Fibroblast of lung (primary cell): ENCODE measurements at regions not wholly inside any gene's neighbourhood (a gene's known extent, or its start where the extent isn't known, plus 50 kb on each side); places are given as distances from the start of the nearest gene placed in this dataset.

Experiments
- DNase-seq, 2 donors: peaks; one replicate each; pipeline versions ENCODE4 v3.0.0 to v3.0.0-alpha.2; 2010; ENCODE audit warnings: low read depth in 2 of 2
- H2AFZ ChIP-seq: 2 replicates; pipeline ENCODE4 v1.5.1; 2012; ENCODE audit warnings: low read length, control low read depth, inconsistent platforms
- H3K27ac ChIP-seq: 2 replicates; pipeline ENCODE4 v1.5.1; 2011; ENCODE audit warnings: low read length, control low read depth; ENCODE audit not compliant: insufficient read depth
- H3K27me3 ChIP-seq: 2 replicates; pipeline ENCODE4 v1.5.1; 2011; ENCODE audit warnings: mild to moderate bottlenecking, low read length; ENCODE audit not compliant: control insufficient read depth, insufficient read depth
- H3K36me3 ChIP-seq: 2 replicates; pipeline ENCODE4 v1.5.1; 2011; ENCODE audit warnings: low read length; ENCODE audit not compliant: control insufficient read depth, insufficient read depth
- H3K4me1 ChIP-seq: 2 replicates; pipeline ENCODE4 v1.5.1; 2011; ENCODE audit warnings: low read length; ENCODE audit not compliant: control insufficient read depth, insufficient read depth; ENCODE audit errors: extremely low read depth
- H3K4me2 ChIP-seq: 2 replicates; pipeline ENCODE4 v1.5.1; 2011; ENCODE audit warnings: low read length, control low read depth; ENCODE audit not compliant: insufficient read depth; ENCODE audit errors: extremely low read depth
- H3K4me3 ChIP-seq, 4 experiments: fragments of 200-600 bp in 1 of 4; sonication (generic) in 1 of 4; replicated peaks in 1 of 4; 2 replicates each; pipeline ENCODE4 v1.5.1; 2011 to 2016; ENCODE audit warnings: low read length in 4 of 4, low read depth in 3 of 4, mild to moderate bottlenecking in 3 of 4, control low read depth in 2 of 4, inconsistent platforms in 1 of 4, mixed read lengths in 1 of 4; ENCODE audit not compliant: insufficient read depth in 1 of 4; ENCODE audit errors: control extremely low read depth in 1 of 4
- H3K79me2 ChIP-seq: 2 replicates; pipeline ENCODE4 v1.5.1; 2012; ENCODE audit warnings: mild to moderate bottlenecking, low read length, inconsistent platforms; ENCODE audit not compliant: control insufficient read depth, insufficient read depth
- H3K9ac ChIP-seq: 2 replicates; pipeline ENCODE4 v1.5.1; 2011; ENCODE audit warnings: mild to moderate bottlenecking, low read length, control low read depth; ENCODE audit not compliant: insufficient read depth
- H3K9me3 ChIP-seq: 2 replicates; pipeline ENCODE4 v1.5.1; 2012; ENCODE audit warnings: low read depth, low read length; ENCODE audit not compliant: control insufficient read depth, insufficient read depth
- H4K20me1 ChIP-seq: 2 replicates; pipeline ENCODE4 v1.5.1; 2011; ENCODE audit warnings: low read length; ENCODE audit not compliant: control insufficient read depth, insufficient read depth; ENCODE audit errors: extremely low read depth
- CTCF ChIP-seq, 2 donors: IDR thresholded peaks in 1 of 2; conservative IDR thresholded peaks in 1 of 2; 1 replicate in 1 of 2; 2 replicates in 1 of 2; pipeline ENCODE4 v1.5.1; 2011 to 2012; ENCODE audit warnings: low read length in 2 of 2, control low read depth in 1 of 2, inconsistent platforms in 1 of 2, low read depth in 1 of 2, mild to moderate bottlenecking in 1 of 2
- EZH2 ChIP-seq: IDR thresholded peaks from 2 replicates; pipeline ENCODE4 v1.5.1; 2012; ENCODE audit warnings: low read length, control low read depth, mild to moderate bottlenecking; ENCODE audit errors: missing control alignments

GRCh38 chr13:33756929-33757328 lies 61.0 kb upstream of the RFC3 start:
- H3K79me2 ChIP-seq, result no peaks in the 10 kb centered on the region
- H3K27ac ChIP-seq, result no peak overlapping the region
- H3K9me3 ChIP-seq, result no peaks in the 10 kb centered on the region
- no peaks in the 10 kb centered on the region for H4K20me1 ChIP-seq
- H3K9ac ChIP-seq, result no peak overlapping the region
- no peak overlapping the region for H2AFZ ChIP-seq
- H3K4me3 ChIP-seq, result no peak overlapping the region
- DNase-seq, result no peak
- H3K27me3 ChIP-seq, result no peaks in the 10 kb centered on the region
- H3K4me2 ChIP-seq, result no peak overlapping the region
- H3K4me1 ChIP-seq, result no peaks in the 10 kb centered on the region
- TF ChIP-seq CTCF (conservative IDR thresholded peaks at IDR 0.05 in 1 of 2, IDR thresholded peaks at IDR 0.05 in 1 of 2; ENCODE audit: low read depth in 1 of 2, low read length in 2 of 2), result no peak
- TF ChIP-seq EZH2, result no peak
- no peaks in the 10 kb centered on the region for H3K36me3 ChIP-seq

GRCh38 chr13:33757713-33758112 lies 60.2 kb upstream of the RFC3 start:
- Histone ChIP-seq H3K9me3 (no peaks in the 10 kb centered on the region), H4K20me1 (no peaks in the 10 kb centered on the region), H2AFZ (no peak overlapping the region), H3K4me1 (no peaks in the 10 kb centered on the region), H3K27me3 (no peaks in the 10 kb centered on the region), H3K36me3 (no peaks in the 10 kb centered on the region), H3K79me2 (no peaks in the 10 kb centered on the region), H3K9ac (no peak overlapping the region), H3K27ac (no peak overlapping the region), H3K4me2 (no peak overlapping the region), H3K4me3 (no peak overlapping the region)
- no peak for DNase-seq
- no peak for TF ChIP-seq CTCF (conservative IDR thresholded peaks at IDR 0.05 in 1 of 2, IDR thresholded peaks at IDR 0.05 in 1 of 2; ENCODE audit: low read depth in 1 of 2, low read length in 2 of 2)
- TF ChIP-seq EZH2, result no peak

GRCh38 chr13:33758113-33758512 lies 59.8 kb upstream of the RFC3 start:
- no peak overlapping the region for H2AFZ ChIP-seq
- no peaks in the 10 kb centered on the region for H3K36me3 ChIP-seq
- DNase-seq, result no peak
- TF ChIP-seq EZH2, result no peak
- TF ChIP-seq CTCF (conservative IDR thresholded peaks at IDR 0.05 in 1 of 2, IDR thresholded peaks at IDR 0.05 in 1 of 2; ENCODE audit: low read depth in 1 of 2, low read length in 2 of 2), result no peak
- H3K27me3 ChIP-seq, result no peaks in the 10 kb centered on the region
- H3K4me3 ChIP-seq, result no peak overlapping the region
- H4K20me1 ChIP-seq, result no peaks in the 10 kb centered on the region
- H3K9me3 ChIP-seq, result no peaks in the 10 kb centered on the region
- no peaks in the 10 kb centered on the region for H3K4me1 ChIP-seq
- H3K79me2 ChIP-seq, result no peaks in the 10 kb centered on the region
- no peak overlapping the region for H3K27ac ChIP-seq
- no peak overlapping the region for H3K4me2 ChIP-seq
- no peak overlapping the region for H3K9ac ChIP-seq
